Kidney epithelial cell (primary cell): ENCODE measurements at regions not wholly inside any gene's neighbourhood (a gene's known extent, or its start where the extent isn't known, plus 50 kb on each side); places are given as distances from the start of the nearest gene placed in this dataset.
"Not testable (repeated sequence)": the region's sequence is repeated elsewhere in the genome, so short reads cannot be mapped to it uniquely, and the experiment has no call there.

Experiments used
- DNase-seq: peaks from one replicate; pipeline ENCODE4 v3.0.0-alpha.2; 2010; ENCODE audit warnings: low read depth
- H3K27me3 ChIP-seq: 2 replicates; pipeline ENCODE4 v1.6.0; 2011; ENCODE audit warnings: low read length; ENCODE audit not compliant: control insufficient read depth, insufficient read depth
- H3K36me3 ChIP-seq: 2 replicates; pipeline ENCODE4 v1.5.1; 2011; ENCODE audit warnings: low read length; ENCODE audit not compliant: control insufficient read depth, insufficient read depth
- H3K4me3 ChIP-seq: 2 replicates; pipeline ENCODE4 v1.5.1; 2011; ENCODE audit warnings: low read depth, mild to moderate bottlenecking, control low read depth, low read length
- TF ChIP-seq, protein P1 (sequence below): IDR thresholded peaks from 2 replicates; pipeline ENCODE4 v1.5.1; 2011; ENCODE audit warnings: mild to moderate bottlenecking, moderate library complexity, low read length, control low read depth, inconsistent platforms; ENCODE audit not compliant: insufficient read depth, poor library complexity, severe bottlenecking

DNA sequence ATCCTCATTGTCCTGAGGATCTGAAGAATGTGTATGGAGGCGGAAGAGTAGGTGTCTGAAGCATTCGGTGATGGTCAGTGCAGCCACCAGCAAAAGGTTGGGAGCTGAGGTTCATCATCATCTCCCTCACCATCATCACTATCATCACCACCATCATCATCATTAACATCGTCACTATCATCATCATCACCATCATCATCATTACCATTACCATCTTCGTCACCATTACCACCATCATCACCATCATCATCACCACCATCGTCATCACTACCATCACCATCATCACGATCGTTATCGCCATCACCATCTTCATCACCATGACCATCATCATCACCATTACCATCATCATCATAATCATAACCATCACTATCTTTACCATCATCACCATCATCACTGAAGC is 90.8 kb upstream of the TMEM132D start:
- TF ChIP-seq, protein P1, sequence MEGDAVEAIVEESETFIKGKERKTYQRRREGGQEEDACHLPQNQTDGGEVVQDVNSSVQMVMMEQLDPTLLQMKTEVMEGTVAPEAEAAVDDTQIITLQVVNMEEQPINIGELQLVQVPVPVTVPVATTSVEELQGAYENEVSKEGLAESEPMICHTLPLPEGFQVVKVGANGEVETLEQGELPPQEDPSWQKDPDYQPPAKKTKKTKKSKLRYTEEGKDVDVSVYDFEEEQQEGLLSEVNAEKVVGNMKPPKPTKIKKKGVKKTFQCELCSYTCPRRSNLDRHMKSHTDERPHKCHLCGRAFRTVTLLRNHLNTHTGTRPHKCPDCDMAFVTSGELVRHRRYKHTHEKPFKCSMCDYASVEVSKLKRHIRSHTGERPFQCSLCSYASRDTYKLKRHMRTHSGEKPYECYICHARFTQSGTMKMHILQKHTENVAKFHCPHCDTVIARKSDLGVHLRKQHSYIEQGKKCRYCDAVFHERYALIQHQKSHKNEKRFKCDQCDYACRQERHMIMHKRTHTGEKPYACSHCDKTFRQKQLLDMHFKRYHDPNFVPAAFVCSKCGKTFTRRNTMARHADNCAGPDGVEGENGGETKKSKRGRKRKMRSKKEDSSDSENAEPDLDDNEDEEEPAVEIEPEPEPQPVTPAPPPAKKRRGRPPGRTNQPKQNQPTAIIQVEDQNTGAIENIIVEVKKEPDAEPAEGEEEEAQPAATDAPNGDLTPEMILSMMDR: no peak
- no peaks in the 10 kb centered on the region for H3K36me3 ChIP-seq
- H3K4me3 ChIP-seq: no peak overlapping the region
- DNase-seq: no peak
- no peaks in the 10 kb centered on the region for H3K27me3 ChIP-seq

GRCh38 chr12:129997239-129997638 is 93.4 kb upstream of the TMEM132D start:
- H3K4me3 ChIP-seq: no peak overlapping the region
- no peak for DNase-seq
- no peaks in the 10 kb centered on the region for H3K36me3 ChIP-seq
- TF ChIP-seq, protein P1: no peak
- no peaks in the 10 kb centered on the region for H3K27me3 ChIP-seq

- not testable (repeated sequence) for H3K36me3 ChIP-seq, H3K27me3 ChIP-seq, DNase-seq, H3K4me3 ChIP-seq
Observed at GRCh38 chr12:130004310-130004877, 100.6 kb upstream of the TMEM132D start.

GRCh38 chr12:130007771-130008170 is 103.9 kb upstream of the TMEM132D start:
- Histone ChIP-seq H3K36me3 (no peaks in the 10 kb centered on the region), H3K27me3 (peaks cover 3% of the 10 kb centered on the region), H3K4me3 (no peak overlapping the region)
- no peak for DNase-seq
- TF ChIP-seq, protein P1: no peak

DNA sequence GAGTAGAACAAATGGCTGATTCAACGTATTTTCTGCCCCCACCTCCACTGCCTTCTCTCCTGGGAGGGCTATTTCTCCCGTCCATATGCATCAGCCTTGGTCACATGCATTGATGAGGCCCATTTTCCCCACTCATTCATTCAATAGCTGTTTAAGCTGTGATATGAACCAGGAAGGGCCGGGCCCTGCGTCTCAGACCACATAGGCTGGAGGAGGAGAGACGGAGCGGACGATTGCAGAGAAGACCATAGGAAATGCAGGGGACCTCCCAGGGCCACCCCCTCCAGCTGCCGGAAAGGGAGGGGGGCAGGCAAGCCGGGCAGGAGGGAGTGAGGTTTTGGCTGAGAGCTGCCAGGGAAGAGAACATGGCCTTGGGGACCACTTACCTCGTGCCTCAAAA is 104.4 kb upstream of the TMEM132D start:
- peaks cover 3% of the 10 kb centered on the region for H3K27me3 ChIP-seq
- TF ChIP-seq, protein P1: no peak
- H3K4me3 ChIP-seq: no peak overlapping the region
- no peaks in the 10 kb centered on the region for H3K36me3 ChIP-seq
- no peak for DNase-seq

DNA sequence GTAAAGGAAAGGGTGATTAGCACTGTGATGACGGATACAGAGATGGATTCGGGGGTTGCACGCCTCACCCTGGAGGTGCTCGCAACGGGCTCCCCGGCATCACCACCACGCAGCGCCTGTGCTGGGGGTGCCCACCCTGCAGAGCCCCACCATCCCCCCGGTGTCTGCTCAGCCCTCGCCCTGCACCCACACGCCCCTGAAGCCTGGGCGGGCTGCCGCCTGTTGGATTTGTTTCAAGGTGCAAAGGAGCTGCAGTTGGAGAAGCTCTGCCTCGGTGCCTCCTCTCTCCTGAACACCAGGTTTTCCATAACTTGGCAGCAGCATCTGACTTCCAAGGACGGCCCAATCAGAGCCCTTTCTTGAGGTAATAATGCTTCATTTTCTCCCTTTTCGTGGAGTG is 106.1 kb upstream of the TMEM132D start:
- H3K36me3 ChIP-seq: no peaks in the 10 kb centered on the region
- H3K4me3 ChIP-seq: no peak overlapping the region
- TF ChIP-seq, protein P1: no peak
- no peak for DNase-seq
- H3K27me3 ChIP-seq: peaks cover 12% of the 10 kb centered on the region
